ENCODE measurements at regions not wholly inside any gene's neighbourhood (a gene's known extent, or its start where the extent isn't known, plus 50 kb on each side); places are given as distances from the start of the nearest gene placed in this dataset.

DNA sequence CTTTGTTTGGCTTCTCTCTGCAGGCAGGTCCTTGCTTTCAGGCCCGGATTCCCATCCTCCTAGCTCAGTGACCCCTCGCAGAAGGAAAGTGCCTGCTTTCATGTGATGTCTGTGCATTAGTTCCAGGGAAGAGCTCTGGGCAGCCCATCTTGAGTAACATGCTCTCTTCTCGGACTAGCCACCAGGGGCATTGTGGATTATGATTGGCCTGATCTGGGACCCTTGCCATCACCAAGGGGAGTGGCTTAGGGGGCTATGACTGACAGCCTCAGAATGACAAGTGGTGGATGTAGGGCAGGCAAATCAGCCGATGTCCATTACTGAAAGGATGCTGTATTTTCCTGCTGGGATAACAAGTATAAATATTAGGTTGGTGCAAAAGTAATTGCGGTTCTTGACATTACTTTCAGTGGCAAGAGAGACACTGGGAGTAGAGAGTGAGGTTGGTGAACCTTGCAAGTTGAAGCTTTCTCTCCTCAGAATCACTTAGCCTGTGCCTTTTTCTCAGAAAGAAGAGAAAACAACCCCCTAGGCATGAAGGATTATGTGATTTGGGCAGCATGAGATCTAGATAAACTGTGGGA is 71.5 kb upstream of the MPHOSPH6 start:
- no peak for DNase-seq (ENCODE audit: low read depth)

DNA sequence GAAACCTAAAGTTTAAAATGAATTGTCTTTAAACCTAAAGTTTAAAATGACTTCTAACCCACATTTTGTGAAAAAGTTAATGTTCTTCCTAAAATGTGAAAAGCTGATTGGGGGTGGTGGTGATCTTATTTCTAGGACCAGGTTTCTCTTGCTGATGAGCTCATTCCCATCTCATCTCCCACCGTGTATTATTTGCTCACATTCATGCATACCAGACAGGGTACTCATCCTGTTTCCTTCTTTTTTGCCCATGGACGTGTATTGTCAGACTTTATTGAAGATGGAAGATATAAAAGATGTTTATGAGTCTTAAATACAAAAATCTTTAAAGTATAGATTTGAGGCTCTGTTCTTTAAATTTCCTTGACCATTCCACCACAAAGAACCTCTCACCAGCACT is 70.1 kb upstream of the MPHOSPH6 start:
- no peak for DNase-seq (ENCODE audit: low read depth)

DNA sequence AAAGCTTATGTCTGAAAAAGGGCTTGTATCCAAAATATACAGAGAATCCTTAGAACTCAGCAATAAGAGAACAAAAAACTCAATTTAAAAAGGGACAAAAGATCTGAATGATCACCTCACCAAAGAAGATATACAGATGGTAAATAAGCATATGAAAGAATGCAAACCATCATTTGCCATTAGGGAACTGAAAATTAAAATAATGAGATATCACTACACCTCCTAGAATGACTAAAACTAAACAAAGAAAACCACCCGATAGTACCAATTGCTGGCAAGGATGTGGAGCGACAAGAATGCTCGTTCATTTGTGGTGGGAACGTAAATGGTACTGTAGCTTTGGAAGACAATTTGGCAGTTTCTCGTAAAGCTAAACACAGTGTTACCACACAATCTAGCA is 66.9 kb upstream of the MPHOSPH6 start:
- no peak for DNase-seq (ENCODE audit: low read depth)

DNA sequence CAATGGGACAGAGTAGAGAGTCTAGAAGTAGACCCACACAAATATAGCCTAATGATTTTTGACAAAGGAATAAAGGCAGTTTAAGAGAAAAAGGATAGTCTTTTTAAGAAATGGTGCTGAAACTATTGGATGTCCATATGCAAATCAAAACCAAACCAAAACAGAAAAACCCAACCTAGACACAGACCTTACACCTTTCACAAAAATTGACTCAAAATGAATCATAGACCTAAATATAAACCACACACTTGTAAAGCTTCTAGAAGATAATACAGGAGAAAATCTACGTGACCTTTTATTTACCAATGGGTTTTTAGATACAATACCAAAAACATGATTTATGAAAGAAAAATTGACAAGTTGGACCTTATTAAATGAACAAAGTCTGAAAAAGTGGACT is 66.4 kb upstream of the MPHOSPH6 start:
- no peak for DNase-seq (ENCODE audit: low read depth)

DNA sequence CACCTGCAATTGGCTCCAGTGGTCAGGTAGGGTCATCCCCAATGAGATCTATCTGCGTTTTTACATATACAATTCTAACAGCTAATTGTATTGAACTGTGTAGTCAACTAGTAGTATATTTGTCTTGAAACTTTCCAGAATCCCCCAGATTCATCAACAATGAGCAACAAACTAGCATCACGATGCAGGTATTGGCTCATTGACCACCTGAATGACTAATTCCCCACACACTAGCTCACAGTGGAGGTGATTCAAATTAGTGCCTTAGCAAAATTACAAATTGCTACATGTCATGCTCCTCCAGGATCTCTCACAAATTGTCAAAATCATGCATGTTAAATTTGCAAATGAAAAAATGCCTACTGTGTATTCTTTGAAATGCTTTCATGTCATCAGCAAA is 62.8 kb upstream of the MPHOSPH6 start:
- no peak for DNase-seq (ENCODE audit: low read depth)

DNA sequence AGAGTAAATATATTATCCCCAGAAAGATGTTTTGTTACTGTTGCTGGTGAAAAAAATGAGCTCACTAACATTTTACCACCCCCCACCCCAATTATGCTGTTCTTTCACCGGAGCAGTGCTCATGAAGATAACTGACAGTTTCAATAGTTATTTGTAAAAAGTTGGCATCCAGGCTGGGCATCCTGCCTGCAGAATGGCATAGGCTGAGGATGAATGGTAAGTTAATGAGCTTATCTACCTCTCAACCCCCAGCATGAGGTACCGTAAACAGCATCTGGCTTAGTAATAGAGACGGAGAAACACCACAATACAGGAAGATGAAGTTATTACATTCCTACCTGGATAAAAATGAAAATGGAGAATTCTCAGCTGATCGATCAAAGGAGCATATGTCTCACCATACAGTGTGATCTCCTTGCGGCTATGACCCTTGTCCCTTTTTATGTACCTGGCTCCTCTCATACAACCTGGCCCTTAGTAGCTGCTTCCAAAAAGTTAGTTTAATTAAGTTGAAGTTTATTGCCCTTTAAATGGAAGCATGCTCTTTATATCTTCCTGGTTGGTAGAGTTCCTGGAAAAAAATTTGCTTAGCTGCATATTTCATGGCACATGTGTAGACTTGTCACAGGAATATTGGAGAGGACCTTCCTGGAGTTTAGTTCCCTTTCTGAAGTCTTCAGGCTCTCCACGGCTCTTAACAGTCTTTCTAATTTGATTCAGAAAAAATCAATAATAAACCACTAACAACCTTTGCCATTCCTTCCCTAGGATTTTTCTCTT is 61.2 kb upstream of the MPHOSPH6 start:
- no peak for DNase-seq (ENCODE audit: low read depth)

DNA sequence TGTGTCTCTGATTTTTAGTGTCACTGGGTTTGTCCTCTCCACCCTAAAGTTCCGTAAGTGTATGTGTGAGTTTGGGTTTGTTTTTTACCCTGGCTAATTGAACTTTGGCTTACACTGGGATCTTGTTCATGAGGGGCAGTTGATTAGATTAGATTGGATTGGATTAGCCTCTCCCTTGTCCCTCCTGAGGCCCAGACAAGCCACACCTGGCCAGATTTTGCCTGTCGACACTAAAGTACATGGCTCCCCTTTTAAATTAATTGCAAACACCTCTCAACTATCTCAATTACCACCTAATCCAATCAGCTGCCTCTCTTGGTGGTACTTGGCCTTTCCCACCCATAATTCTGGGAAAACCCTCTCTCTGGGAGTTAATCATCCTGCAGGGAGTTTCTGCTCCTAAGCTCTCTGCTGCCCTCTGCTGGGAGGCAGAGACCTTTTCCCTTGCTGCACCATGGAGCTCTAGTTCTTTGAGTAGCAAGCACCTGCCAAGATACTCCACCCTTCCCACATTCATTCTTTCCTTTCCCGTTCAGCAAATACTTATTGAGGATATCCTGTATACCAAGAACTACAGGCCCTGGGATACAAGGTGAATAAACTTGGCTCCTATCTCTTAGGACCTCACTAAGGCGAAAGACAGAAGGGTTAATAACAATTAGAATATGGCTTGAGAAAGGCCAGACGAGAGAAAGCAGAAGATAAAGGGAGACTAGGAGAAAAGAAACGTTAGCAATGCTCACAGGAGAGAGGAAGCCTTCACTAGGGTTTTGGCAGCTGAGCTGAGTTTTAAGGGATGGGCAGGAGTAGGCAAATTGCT is 60.0 kb upstream of the MPHOSPH6 start:
- DNase-seq (ENCODE audit: low read depth), result peak; percentile 35

DNA sequence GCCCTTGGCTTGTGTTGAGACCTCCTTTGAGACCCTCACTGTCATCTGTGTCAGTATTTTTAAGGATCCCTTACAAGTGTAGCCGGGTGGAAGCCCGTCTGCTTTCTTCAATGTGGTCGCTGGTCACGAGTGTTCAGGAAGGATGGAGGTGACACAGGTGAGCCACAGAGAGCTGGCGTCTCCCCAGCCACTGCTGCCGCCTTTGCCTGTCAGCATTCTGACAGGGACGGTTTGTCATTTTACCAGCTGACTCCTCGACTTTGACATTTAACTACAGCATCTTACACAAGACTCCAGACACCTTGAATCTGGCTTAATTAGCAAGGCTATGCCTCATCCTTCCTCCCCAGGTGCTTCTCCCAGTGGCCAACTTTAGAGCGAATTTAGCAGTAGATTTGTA is 56.3 kb upstream of the MPHOSPH6 start:
- no peak for DNase-seq (ENCODE audit: low read depth)

DNA sequence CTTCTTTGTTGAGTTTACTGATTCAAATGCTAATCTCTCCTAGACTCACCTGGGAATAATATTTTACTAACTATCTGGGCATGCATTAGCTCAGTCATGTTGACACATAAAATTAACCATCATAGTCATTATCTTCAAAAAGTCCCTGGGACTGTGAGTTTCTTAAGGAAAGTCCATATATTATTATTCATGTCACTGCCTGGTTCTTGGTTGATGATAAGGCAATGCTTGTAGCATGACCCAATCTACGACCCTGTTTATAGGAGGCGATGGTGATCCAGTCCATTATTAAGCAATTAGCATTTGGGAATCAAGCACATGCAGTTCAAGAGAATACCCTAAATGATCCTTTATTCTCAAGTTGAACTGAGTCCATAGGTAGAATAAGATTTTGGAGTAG is 54.8 kb upstream of the MPHOSPH6 start:
- DNase-seq (ENCODE audit: low read depth), result no peak

DNA sequence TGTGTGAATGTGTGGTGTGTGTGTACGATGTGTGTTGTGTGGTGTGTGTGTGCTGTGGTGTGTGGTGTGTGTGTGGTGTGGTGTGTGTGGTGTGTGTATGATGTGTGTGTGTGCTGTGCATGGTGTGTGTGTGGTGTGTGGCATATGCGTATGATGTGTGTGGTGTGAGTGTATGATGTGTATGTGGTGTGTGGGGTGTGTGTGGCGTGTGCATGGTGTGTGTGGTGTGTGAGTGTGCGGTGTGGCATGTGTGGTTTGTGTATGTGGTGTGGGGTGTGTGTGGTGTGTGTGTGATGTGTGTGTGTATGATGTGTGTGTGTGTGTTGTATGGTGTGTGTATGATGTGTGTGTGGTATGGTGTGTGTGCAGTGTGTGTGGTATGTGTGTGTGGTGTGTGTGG is 50.5 kb upstream of the MPHOSPH6 start:
- no peak for DNase-seq (ENCODE audit: low read depth)
